Skeletal muscle cell (primary cell): ENCODE measurements at regions not wholly inside any gene's neighbourhood (a gene's known extent, or its start where the extent isn't known, plus 50 kb on each side); places are given as distances from the start of the nearest gene placed in this dataset.

ENCODE experiments used
- DNase-seq: peaks from one replicate; pipeline ENCODE4 v3.0.0-alpha.2; 2010; ENCODE audit warnings: low read depth
- H3K4me3 ChIP-seq: 2 replicates; pipeline ENCODE4 v1.5.1; 2011; ENCODE audit warnings: low read depth, mild to moderate bottlenecking, control low read depth, low read length, moderate library complexity

DNA sequence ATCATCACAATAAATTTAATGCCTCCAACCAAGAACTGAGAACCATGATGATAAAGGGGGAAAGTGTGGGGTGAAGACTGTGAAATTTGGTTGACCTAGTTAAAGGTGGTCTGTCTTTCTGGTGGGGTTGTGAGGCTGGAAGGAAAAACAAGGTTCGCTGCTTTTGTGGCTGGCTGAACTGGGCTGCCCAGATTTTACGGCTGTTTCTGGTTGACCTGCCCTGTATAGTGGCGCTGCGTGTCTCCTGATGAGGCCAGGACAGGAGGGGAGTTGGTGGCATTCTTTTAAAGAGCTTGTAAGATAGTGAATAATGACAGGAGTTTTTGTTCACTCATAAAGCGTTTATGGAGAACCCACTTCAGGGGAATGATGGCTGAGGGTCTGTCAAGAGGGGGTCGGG, 101.8 kb downstream of the CYP26A1 start:
- H3K4me3 ChIP-seq = no peak overlapping the region
- DNase-seq = no peak

- DNase-seq = no peak
- no peak overlapping the region for H3K4me3 ChIP-seq
These were observed 103.8 kb downstream of the CYP26A1 start for GRCh38 chr10:93177511-93177910.

DNA sequence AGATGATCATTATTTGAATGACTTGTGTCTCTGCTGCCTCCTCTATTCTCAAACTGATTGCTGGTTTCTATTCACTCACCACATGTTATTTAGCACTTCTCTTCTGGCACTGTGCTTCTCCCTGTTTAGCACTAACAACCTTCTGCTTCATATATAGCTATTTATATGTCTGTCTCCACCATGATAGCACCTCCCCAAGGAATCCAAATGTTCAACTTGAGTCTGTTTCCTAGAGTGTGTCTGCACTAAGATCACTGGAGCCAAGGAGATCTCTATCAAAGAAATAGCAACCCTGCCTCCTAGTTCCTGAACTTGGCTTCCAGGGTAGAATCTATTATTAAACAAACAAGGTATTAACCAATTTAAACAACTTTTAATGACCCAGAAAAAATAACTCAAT, 104.5 kb downstream of the CYP26A1 start:
- no peak overlapping the region for H3K4me3 ChIP-seq
- no peak for DNase-seq

- no peak for DNase-seq
- H3K4me3 ChIP-seq = no peak overlapping the region
These were observed 106.8 kb downstream of the CYP26A1 start for GRCh38 chr10:93180482-93180931.

DNA sequence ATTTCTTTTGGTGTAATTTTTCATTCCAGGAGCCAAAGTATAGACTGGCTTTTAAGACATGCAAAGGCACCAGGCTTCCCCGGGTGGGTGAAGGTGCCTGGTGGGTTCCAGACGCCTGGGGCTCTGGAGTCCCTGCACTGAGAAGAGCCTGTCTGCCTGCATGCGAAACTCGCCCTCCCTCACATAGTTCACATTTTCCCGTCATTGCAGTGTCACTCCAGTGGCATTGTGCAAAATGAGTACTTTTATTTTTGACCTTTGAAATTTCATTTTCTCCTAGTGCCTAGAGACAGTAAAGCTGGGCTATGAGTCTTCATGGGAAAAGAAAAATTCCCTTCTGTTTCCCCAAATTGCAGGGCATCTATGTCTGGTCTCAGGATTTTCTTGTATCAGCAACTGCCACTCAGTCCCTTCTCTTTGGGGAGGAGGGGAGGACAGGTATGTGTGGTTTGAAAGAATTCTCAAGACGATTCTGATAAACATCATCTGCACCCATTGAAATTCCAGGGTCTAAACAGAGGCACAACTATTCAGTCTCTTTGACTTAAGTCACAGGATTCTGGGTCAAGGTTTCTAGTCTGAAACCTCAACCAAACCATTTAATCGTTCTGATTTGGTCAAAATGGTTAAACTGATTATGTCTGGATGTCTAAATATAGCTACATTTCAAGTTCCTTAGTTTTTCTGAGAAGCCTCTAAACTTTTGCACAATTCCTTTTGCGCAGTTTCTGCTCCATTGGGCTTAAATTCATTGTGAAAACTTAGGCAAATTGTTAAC, 107.8 kb downstream of the CYP26A1 start:
- no peak for DNase-seq
- H3K4me3 ChIP-seq = no peak overlapping the region

GRCh38 chr10:93182049-93182327, 108.3 kb downstream of the CYP26A1 start:
- no peak overlapping the region for H3K4me3 ChIP-seq
- DNase-seq = no peak

DNA sequence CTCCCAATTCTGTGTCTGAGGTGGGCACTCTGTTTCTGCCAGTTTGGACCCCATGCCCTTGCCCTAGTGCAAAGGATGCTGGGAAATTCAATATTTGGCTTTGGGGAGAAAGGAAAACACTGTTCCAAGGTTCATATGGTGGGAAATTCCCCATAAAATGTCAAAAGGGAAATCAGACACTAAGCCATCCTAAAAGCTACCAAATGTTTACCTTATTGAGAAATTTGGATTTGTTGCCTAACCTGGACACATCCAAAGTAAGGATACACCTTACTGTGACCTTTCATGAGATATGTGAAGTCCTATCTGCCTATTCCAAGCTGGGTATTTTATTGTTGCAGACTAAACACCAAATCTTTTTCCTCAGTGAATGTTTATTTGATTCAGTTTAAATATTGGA, 109.1 kb downstream of the CYP26A1 start:
- no peak overlapping the region for H3K4me3 ChIP-seq
- no peak for DNase-seq

DNA sequence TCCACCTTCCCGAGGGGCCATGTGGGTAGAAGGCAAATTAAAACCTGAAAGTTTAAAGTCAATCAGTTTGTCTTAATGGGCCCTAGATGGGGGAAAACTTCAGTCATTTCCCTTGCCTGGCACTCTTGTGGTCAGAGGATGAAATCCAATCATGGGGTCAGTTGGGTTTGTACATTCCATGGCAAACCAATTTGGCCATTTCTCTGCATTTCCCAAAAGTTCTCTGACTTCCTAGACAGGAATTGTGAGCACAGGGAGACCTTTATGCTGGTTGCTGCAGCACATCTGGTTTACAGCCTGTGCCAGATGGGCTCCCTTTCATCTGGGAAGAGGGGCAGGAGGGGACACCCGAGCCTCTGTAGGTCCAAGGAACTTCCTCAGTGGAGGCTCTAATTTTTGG, 113.0 kb downstream of the CYP26A1 start:
- H3K4me3 ChIP-seq = no peak overlapping the region
- no peak for DNase-seq

GRCh38 chr10:93189944-93190343, 116.3 kb downstream of the CYP26A1 start:
- no peak overlapping the region for H3K4me3 ChIP-seq
- DNase-seq = no peak

DNA sequence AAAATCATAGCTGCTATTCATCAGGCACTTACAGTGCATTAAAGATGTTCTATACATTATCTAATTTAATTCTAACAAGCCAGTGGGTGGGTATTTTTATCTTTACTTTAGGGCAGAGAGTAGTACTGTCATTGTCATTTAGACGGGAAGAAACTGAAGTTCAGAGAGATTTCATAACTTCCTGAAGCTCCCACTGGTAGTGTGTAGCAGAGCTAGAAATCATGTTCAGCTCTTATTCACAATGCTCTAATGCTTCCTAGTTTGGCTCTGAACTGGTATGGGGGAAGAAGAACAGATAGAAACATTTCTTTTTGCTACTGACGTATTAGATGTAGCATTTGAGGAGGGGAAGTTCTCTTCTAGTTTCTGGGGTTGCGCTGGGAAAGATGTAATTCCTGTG, 116.7 kb downstream of the CYP26A1 start:
- no peak for DNase-seq
- H3K4me3 ChIP-seq = no peak overlapping the region

DNA sequence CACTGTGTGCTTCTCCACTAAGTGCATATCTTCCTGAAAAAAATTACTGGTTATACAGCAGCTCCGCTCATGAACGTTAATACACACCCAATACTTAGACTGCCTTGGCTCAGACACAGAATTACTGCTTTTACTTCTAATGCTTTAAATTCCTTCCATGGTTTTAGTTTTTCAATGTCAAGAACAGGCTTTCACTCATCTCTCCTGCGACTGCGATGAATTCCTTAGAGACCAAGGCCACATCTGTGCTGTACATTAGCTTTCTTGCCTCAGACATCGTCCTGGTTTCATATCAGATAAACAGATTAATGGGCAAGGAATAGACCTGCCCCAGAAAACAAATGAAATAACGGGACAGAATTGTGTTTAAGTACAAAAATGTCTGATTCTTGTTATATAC, 120.2 kb downstream of the CYP26A1 start:
- no peak for DNase-seq
- H3K4me3 ChIP-seq = no peak overlapping the region

- no peak for DNase-seq
- peak overlapping the region; percentile 31 for H3K4me3 ChIP-seq
These were observed 124.9 kb downstream of the CYP26A1 start for GRCh38 chr10:93198401-93199131.

DNA sequence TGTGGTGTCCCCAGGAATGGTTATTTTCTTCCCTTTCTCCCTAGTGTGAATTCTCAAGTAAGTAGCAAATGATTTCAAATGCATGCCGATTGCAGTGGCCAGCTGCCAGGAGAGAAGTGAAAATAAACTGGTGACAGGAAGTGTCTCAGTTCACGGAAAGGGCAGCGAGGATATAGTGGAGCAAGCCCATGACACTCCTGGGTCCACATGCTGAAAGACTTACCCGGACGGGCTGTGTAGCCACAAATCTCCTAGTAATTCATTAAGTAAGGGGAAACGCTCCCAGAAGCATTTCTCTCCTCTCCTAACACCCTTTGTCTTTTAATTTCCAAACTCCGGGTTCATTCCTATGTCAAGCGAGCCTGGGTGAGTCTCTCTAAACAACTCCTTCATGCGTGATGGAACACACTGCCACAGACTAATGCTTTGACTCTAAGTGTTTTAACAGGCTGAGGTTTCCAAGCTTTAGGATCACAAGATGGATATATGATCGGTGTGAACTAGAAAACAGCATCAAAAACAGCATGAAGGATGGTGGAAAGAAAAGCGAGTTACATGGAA, 125.6 kb downstream of the CYP26A1 start:
- peak overlapping the region; percentile 31 for H3K4me3 ChIP-seq
- no peak for DNase-seq

DNA sequence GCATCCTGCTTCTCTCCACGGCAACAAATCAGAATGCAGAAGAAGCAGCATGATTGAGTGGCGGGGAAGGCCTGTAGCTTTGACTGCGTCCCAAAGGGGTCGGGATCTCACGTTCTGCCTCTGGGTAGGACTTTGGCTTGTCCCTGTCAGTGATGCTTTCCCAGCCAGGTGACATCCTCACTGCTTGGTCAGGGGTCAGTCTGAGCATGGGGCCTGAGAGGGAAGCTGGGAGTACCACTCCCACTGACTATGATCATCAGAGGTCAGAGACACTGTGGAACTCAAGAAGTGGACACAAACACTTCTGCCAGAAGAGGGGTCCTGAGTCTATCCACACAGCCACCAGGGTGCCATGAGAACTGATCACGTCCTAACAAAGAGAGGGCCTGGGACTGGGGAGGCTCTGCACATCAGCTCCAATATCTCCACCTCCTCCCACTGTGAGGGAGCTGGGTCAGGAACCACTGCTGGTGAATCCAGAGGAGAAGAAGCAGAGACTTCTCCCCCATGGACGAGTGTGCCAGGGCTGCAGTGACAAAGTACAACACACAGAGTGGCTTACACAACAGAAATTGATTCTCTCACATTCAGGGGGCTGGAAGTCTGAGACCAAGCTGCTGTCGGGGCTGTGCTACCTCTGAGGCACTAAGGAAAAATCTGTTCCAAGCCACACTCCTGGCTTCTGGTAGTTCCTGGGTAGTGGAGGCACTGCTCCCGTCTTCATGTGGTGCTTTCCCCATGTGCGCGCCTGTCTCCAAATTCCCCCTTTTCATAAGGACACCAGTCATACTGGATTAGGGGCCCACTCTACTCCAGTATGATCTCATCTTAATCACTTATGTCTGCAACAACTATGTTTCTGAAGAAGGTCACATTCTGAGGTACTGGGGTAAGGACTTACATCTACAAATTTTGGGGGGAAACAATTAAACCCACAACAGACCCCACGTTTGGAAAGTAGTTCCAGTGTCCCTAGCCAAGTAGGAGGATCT, 131.1 kb downstream of the CYP26A1 start:
- DNase-seq = no peak
- no peak overlapping the region for H3K4me3 ChIP-seq

DNA sequence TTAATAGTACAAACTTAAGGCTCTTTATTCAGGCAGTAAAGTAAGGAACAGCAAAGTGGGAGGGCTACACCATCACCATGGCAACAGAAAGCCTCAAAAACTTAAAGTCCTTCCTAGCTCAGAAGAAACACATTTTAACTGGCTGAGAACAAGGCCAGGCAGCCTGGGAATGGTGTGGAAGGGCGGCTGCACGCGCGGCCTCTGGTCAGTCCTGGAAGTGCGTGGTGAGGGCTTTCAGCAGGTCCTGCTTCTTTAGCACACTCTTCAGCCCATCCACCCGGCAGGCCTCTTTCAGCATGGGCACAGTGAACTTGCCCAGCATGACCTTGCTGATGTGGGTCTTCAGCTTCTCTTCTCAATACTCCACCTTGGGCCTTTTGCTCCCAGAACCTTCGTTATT, 133.0 kb downstream of the CYP26A1 start:
- H3K4me3 ChIP-seq = no peak overlapping the region
- DNase-seq = no peak

- DNase-seq = no peak
- H3K4me3 ChIP-seq = no peak overlapping the region
These were observed 135.2 kb downstream of the CYP26A1 start for GRCh38 chr10:93208717-93209464.

GRCh38 chr10:93211991-93212390, 138.3 kb downstream of the CYP26A1 start:
- H3K4me3 ChIP-seq = no peak overlapping the region
- DNase-seq = no peak

DNA sequence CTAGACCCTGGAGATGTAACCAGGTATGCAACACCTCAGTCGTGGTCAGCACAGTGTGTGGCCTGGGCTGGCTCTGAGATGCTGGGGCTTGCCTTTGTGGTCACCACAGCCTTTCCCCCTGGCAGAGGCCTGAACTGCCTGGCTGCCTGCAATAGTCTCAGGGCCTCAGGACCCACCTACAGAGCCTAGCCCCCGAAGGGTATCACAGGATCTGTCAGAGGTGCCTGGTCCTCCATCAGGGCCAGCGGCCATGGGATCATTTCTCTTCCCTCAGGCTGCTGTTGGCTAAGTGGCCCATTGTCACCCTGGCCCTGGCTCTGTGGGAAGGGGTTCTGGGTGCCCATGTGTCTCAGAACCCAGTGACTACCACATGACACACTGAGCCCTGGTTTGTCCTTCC, 141.6 kb downstream of the CYP26A1 start:
- no peak overlapping the region for H3K4me3 ChIP-seq
- no peak for DNase-seq

GRCh38 chr10:93216341-93216985, 142.8 kb downstream of the CYP26A1 start:
- H3K4me3 ChIP-seq = no peak overlapping the region
- DNase-seq = no peak
